Heart left ventricle (tissue), 13 donors: ENCODE measurements at regions not wholly inside any gene's neighbourhood (a gene's known extent, or its start where the extent isn't known, plus 50 kb on each side); places are given as distances from the start of the nearest gene placed in this dataset.

ENCODE experiments used
- POLR2A ChIP-seq, 2 donors: fragments of 450-650 bp; IDR thresholded peaks; one replicate each; pipeline ENCODE4 v1.6.1; 2017; ENCODE audit warnings: antibody characterized with exemption in 2 of 2, mild to moderate bottlenecking in 2 of 2, moderate library complexity in 2 of 2
- TF ChIP-seq, protein P1 (sequence below), 12 donors: fragments of 200-600 bp; sonication (generic) in 4 of 12; IDR thresholded peaks; one replicate each; pipeline versions ENCODE4 v1.5.0 to v1.8.0; 2018 to 2022; ENCODE audit warnings: antibody characterized with exemption in 12 of 12, mild to moderate bottlenecking in 5 of 12
- donor health status: ischemic (EF 13 %, LVEDD 7.1; RV severe dilation, severe dysfunction).
- donor health status: DM: no; HTN: yes; CAD: no.
- donor health status: DM: no; HTN: no; CAD: no.
- donor health status: ischemic (EF 25% LVEDD 6.9; RV normal size, moderate dysfunction).
- donor health status: ischemic (EF 25% LVEDD 5.7; RV mildly dilated, moderate dysfunction).
- donor health status: ischemic (EF 35%, LVEDD 5.7; RV mildly dilated, moderate dysfunction).
- donor health status: nonischemic (EF 11% LVEDD 7.7; RV severe dilation, severe dysfunction).
- donor health status: DM: yes; HTN: yes; CAD: no.
- donor health status: PGD.
- donor health status: ischemic (EF 29% LVEDD 5.4; RV normal size, mild dysfunction).
- donor health status: nonischemic (EF 23%, LVEDD 6.1; RV moderate dilation, normal function).

DNA sequence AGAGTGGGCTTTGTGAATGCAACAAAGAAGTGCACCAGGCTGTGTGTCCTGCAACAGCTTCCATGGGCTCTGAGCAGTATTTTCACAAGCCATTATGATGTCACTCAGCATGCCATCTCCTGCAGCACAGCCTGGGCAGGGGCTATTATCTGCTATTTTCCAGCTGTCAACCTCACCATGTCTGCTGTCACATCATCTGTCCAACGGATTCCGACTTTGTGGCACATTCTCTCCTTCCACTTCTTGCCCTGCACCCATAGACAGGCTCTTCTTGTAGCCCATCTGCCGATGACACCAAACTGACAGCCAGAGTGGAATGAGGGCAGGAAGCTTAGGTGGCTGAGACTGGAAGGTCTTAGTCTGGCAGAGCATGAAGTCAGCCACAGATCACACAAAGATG lies 691.9 kb downstream of the NTRK3 start:
- TF ChIP-seq, protein P1, sequence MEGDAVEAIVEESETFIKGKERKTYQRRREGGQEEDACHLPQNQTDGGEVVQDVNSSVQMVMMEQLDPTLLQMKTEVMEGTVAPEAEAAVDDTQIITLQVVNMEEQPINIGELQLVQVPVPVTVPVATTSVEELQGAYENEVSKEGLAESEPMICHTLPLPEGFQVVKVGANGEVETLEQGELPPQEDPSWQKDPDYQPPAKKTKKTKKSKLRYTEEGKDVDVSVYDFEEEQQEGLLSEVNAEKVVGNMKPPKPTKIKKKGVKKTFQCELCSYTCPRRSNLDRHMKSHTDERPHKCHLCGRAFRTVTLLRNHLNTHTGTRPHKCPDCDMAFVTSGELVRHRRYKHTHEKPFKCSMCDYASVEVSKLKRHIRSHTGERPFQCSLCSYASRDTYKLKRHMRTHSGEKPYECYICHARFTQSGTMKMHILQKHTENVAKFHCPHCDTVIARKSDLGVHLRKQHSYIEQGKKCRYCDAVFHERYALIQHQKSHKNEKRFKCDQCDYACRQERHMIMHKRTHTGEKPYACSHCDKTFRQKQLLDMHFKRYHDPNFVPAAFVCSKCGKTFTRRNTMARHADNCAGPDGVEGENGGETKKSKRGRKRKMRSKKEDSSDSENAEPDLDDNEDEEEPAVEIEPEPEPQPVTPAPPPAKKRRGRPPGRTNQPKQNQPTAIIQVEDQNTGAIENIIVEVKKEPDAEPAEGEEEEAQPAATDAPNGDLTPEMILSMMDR (IDR thresholded peaks at IDR 0.05): no peak
- TF ChIP-seq POLR2A (IDR thresholded peaks at IDR 0.05): no peak
